H9 (cell line): ENCODE measurements at regions not wholly inside any gene's neighbourhood (a gene's known extent, or its start where the extent isn't known, plus 50 kb on each side); places are given as distances from the start of the nearest gene placed in this dataset.

ENCODE experiments used
- DNase-seq: peaks from one replicate; pipeline ENCODE4 v3.0.0-alpha.2; 2017
- H2AFZ ChIP-seq: one replicate; pipeline ENCODE4 v1.6.1; 2013; ENCODE audit warnings: mild to moderate bottlenecking, low read length, control low read depth, moderate library complexity
- H2AK5ac ChIP-seq: 2 replicates; pipeline ENCODE4 v1.6.1; 2013; ENCODE audit warnings: low read length, control low read depth, mixed read lengths; ENCODE audit not compliant: insufficient read length
- H2BK120ac ChIP-seq: one replicate; pipeline ENCODE4 v1.6.1; 2013; ENCODE audit warnings: low read depth, mild to moderate bottlenecking, low read length, control low read depth, inconsistent platforms; ENCODE audit not compliant: poor library complexity, severe bottlenecking
- H2BK12ac ChIP-seq: 2 replicates; pipeline ENCODE4 v1.6.1; 2013; ENCODE audit warnings: low read length, control low read depth, mixed read lengths, low read depth; ENCODE audit not compliant: insufficient read length
- H2BK15ac ChIP-seq: 2 replicates; pipeline ENCODE4 v1.6.1; 2013; ENCODE audit warnings: low read depth, low read length, control low read depth
- H2BK20ac ChIP-seq: one replicate; pipeline ENCODE4 v1.6.1; 2013; ENCODE audit warnings: low read depth, mild to moderate bottlenecking, low read length, control low read depth, inconsistent platforms; ENCODE audit not compliant: poor library complexity, severe bottlenecking
- H2BK5ac ChIP-seq: 2 replicates; pipeline ENCODE4 v1.6.1; 2013; ENCODE audit warnings: low read length, control low read depth, mixed read lengths; ENCODE audit not compliant: insufficient read length
- H3K14ac ChIP-seq: 2 replicates; pipeline ENCODE4 v1.6.1; 2013; ENCODE audit warnings: low read length, control low read depth; ENCODE audit not compliant: insufficient read depth
- H3K18ac ChIP-seq: 2 replicates; pipeline ENCODE4 v1.6.1; 2013; ENCODE audit warnings: low read depth, mild to moderate bottlenecking, mixed read lengths, low read length, control low read depth; ENCODE audit not compliant: insufficient read length
- H3K23ac ChIP-seq: 2 replicates; pipeline ENCODE4 v1.6.1; 2013; ENCODE audit warnings: low read length, control low read depth, mixed read lengths, low read depth; ENCODE audit not compliant: insufficient read length
- H3K23me2 ChIP-seq: 2 replicates; pipeline ENCODE4 v1.6.1; 2013; ENCODE audit warnings: low read depth, mild to moderate bottlenecking, mixed read lengths, low read length, control low read depth; ENCODE audit not compliant: insufficient read length, poor library complexity, severe bottlenecking
- H3K27ac ChIP-seq: 2 replicates; pipeline ENCODE4 v1.5.1; 2013; ENCODE audit warnings: low read length, control low read depth, mixed read lengths, low read depth; ENCODE audit not compliant: insufficient read length
- H3K27me3 ChIP-seq: 2 replicates; pipeline ENCODE4 v1.6.1; 2013; ENCODE audit warnings: low read length, control low read depth, inconsistent platforms; ENCODE audit not compliant: insufficient read depth
- H3K4ac ChIP-seq: 2 replicates; pipeline ENCODE4 v1.6.1; 2013; ENCODE audit warnings: low read depth, mild to moderate bottlenecking, control low read depth, inconsistent platforms, low read length, moderate library complexity
- H3K4me1 ChIP-seq: 2 replicates; pipeline ENCODE4 v1.6.1; 2013; ENCODE audit warnings: low read length, control low read depth, inconsistent platforms; ENCODE audit not compliant: insufficient read depth
- H3K4me2 ChIP-seq: 2 replicates; pipeline ENCODE4 v1.6.1; 2013; ENCODE audit warnings: low read length, control low read depth, mixed read lengths; ENCODE audit not compliant: insufficient read length, insufficient read depth
- H3K56ac ChIP-seq: 2 replicates; pipeline ENCODE4 v1.6.1; 2013; ENCODE audit warnings: low read depth, mild to moderate bottlenecking, mixed read lengths, low read length, control low read depth; ENCODE audit not compliant: insufficient read length
- H3K79me1 ChIP-seq: 2 replicates; pipeline ENCODE4 v1.6.1; 2013; ENCODE audit warnings: low read depth, mild to moderate bottlenecking, moderate library complexity, low read length, control low read depth, inconsistent platforms; ENCODE audit not compliant: insufficient read depth, poor library complexity, severe bottlenecking
- H3K79me2 ChIP-seq: 2 replicates; pipeline ENCODE4 v1.6.1; 2013; ENCODE audit warnings: low read length, control low read depth, inconsistent platforms; ENCODE audit not compliant: insufficient read depth
- H3K9ac ChIP-seq: 2 replicates; pipeline ENCODE4 v1.6.1; 2013; ENCODE audit warnings: low read length, control low read depth, mixed read lengths; ENCODE audit not compliant: insufficient read length; ENCODE audit errors: extremely low read depth
- H3K9me3 ChIP-seq: one replicate; pipeline ENCODE4 v1.6.1; 2013; ENCODE audit warnings: low read depth, low read length, inconsistent platforms; ENCODE audit not compliant: control insufficient read depth
- H3T11ph ChIP-seq: one replicate; pipeline ENCODE4 v1.6.1; 2013; ENCODE audit warnings: mild to moderate bottlenecking, low read length, control low read depth, inconsistent platforms
- H4K20me1 ChIP-seq: one replicate; pipeline ENCODE4 v1.6.1; 2013; ENCODE audit not compliant: control insufficient read depth, insufficient read length, insufficient read depth
- H4K5ac ChIP-seq: 2 replicates; pipeline ENCODE4 v1.6.1; 2013; ENCODE audit warnings: low read depth, mild to moderate bottlenecking, mixed read lengths, low read length, control low read depth; ENCODE audit not compliant: insufficient read length
- H4K8ac ChIP-seq: replicated peaks from 2 replicates; pipeline ENCODE4 v1.6.1; 2013; ENCODE audit warnings: low read length, control low read depth, mixed read lengths, low read depth; ENCODE audit not compliant: insufficient read length
- H4K91ac ChIP-seq: 2 replicates; pipeline ENCODE4 v1.6.1; 2013; ENCODE audit warnings: low read depth, mild to moderate bottlenecking, moderate library complexity, mixed read lengths, low read length, control low read depth; ENCODE audit not compliant: insufficient read length
- H3K27ac Mint-ChIP-seq, 3 experiments: 2 replicates in 2 of 3; 3 replicates in 1 of 3; pipeline ENCODE4 v1.8.0; 2020 to 2021; ENCODE audit warnings: mixed read lengths in 3 of 3, mild to moderate bottlenecking in 1 of 3, moderate library complexity in 1 of 3
- H3K27me3 Mint-ChIP-seq: 2 replicates; pipeline ENCODE4 v1.8.0; 2021; ENCODE audit warnings: low read depth, mild to moderate bottlenecking, moderate library complexity, mixed read lengths
- H3K36me3 Mint-ChIP-seq, 3 experiments: 2 replicates in 2 of 3; 3 replicates in 1 of 3; pipeline ENCODE4 v1.8.0; 2020 to 2021; ENCODE audit warnings: low read depth in 3 of 3, mixed read lengths in 3 of 3; ENCODE audit not compliant: insufficient read depth in 1 of 3
- H3K4me1 Mint-ChIP-seq, 2 experiments: 2 replicates each; pipeline ENCODE4 v1.8.0; 2020; ENCODE audit warnings: mixed read lengths in 2 of 2
- H3K4me3 Mint-ChIP-seq, 2 experiments: 2 replicates in 1 of 2; 3 replicates in 1 of 2; pipeline ENCODE4 v1.8.0; 2020 to 2021; ENCODE audit warnings: mild to moderate bottlenecking in 2 of 2, mixed read lengths in 2 of 2, moderate library complexity in 1 of 2
- H3K9me3 Mint-ChIP-seq, 2 experiments: 2 replicates in 1 of 2; 3 replicates in 1 of 2; pipeline ENCODE4 v1.8.0; 2020; ENCODE audit warnings: mild to moderate bottlenecking in 2 of 2, mixed read lengths in 2 of 2, moderate library complexity in 1 of 2
- WGBS: extraction: QIAGEN DNeasy Blood & Tissue Kit; methylation state at CpG from one replicate; pipeline ENCODE4 v1.1.7; 2013; ENCODE audit warnings: missing lambda C conversion rate, low lambda C conversion rate, mixed read lengths; ENCODE audit not compliant: insufficient read length; ENCODE audit errors: extremely low coverage; 5-methylcytosine and 5-hydroxymethylcytosine counted together
- TF ChIP-seq, protein P1 (sequence below): fragments of 200-600 bp; sonication (generic); conservative IDR thresholded peaks from 3 replicates; pipeline ENCODE4 v1.8.0; 2021; ENCODE audit warnings: antibody characterized with exemption, mild to moderate bottlenecking

DNA sequence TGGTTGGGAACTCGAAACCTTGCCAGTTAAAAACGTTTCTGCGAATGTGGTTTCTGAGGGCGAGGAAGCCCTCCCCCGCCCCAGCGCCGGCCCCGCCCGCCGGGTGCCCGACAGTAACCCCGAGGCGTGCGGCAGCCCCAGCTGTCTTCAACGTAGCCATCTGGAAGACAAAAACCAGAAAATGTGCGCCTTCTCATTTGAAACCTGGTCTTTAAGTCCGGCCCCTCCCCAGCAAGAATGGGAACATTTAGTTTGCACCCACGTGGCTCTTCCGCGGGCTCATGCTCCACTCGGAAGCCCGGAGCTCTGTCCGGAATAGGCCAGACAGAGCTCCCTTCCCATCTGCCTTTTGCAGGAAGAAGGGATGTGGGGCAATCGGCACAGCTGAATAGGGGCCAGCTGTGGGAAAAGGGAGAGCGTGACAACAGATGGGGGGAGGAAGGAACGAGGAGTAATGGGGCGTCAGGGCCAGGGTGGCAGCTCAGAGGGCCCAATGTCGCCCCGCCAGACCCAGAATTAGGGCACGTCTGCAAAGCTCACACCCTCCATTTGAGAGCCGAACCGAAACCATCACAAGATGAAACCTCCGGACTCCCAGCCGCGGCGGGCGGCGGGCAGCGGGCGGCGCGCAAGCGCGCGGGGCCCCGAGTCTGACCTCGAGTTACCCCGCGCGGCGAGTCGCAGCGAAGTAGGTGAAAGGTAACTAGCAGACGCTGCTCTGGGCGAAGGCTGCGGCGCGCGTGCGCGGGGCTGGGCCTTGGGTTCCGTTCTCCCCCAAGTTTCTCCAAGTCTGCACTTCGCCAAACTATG, 63.4 kb upstream of the ABCA1 start:
- peak overlapping the region; percentile 86 for H3K14ac ChIP-seq
- H3K4me1 ChIP-seq = peaks cover 8% of the 10 kb centered on the region; the same call in 1 of the 2 replicates
- H3K79me1 ChIP-seq = no peaks in the 10 kb centered on the region
- H3K23me2 ChIP-seq = peaks cover 13% of the 10 kb centered on the region
- H3K23ac ChIP-seq = no peak overlapping the region
- H3K56ac ChIP-seq = no peak overlapping the region
- H3K27me3 ChIP-seq = peaks cover 13% of the 10 kb centered on the region; the same call in 1 of the 2 replicates
- no peak overlapping the region for H4K91ac ChIP-seq
- H3T11ph ChIP-seq = no peak overlapping the region
- H3K18ac ChIP-seq = peak overlapping the region; percentile 83
- Mint-ChIP-seq H3K4me3 (peak overlapping the region; percentile 81), H3K9me3 (peaks cover 4 to 7% of the 10 kb centered on the region in 2 experiments; a peak in 2 of 5 replicates), H3K27ac (peak overlapping the region; percentile 87 to 97 (median 97); a peak in 6 of 7 replicates), H3K27me3 (peaks cover 46% of the 10 kb centered on the region), H3K36me3 (0 out of 7 replicates have a peak, but pooled peaks cover 0 to 1% (median 0%) of the 10 kb centered on the region in 3 experiments), H3K4me1 (peaks cover 49 to 56% of the 10 kb centered on the region in 2 experiments)
- no peak overlapping the region for H2AK5ac ChIP-seq
- DNase-seq = peak; percentile 81
- peak overlapping the region; percentile 91 for H3K4me2 ChIP-seq
- TF ChIP-seq, protein P1, sequence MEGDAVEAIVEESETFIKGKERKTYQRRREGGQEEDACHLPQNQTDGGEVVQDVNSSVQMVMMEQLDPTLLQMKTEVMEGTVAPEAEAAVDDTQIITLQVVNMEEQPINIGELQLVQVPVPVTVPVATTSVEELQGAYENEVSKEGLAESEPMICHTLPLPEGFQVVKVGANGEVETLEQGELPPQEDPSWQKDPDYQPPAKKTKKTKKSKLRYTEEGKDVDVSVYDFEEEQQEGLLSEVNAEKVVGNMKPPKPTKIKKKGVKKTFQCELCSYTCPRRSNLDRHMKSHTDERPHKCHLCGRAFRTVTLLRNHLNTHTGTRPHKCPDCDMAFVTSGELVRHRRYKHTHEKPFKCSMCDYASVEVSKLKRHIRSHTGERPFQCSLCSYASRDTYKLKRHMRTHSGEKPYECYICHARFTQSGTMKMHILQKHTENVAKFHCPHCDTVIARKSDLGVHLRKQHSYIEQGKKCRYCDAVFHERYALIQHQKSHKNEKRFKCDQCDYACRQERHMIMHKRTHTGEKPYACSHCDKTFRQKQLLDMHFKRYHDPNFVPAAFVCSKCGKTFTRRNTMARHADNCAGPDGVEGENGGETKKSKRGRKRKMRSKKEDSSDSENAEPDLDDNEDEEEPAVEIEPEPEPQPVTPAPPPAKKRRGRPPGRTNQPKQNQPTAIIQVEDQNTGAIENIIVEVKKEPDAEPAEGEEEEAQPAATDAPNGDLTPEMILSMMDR = no peak
- H3K9ac ChIP-seq = peak overlapping the region; percentile 11
- H2AFZ ChIP-seq = no peak overlapping the region
- no peak overlapping the region for H2BK120ac ChIP-seq
- H2BK20ac ChIP-seq = no peak overlapping the region
- H4K5ac ChIP-seq = no peak overlapping the region
- H2BK15ac ChIP-seq = no peak overlapping the region
- H3K9me3 ChIP-seq = no peaks in the 10 kb centered on the region
- H4K20me1 ChIP-seq = no peaks in the 10 kb centered on the region
- no peak overlapping the region for H2BK12ac ChIP-seq
- no CpG with 5 or more reads among the region's 63 CpGs for WGBS
- no peak overlapping the region for H4K8ac ChIP-seq
- H3K4ac ChIP-seq = no peak overlapping the region
- no peaks in the 10 kb centered on the region for H3K79me2 ChIP-seq
- no peak overlapping the region for H2BK5ac ChIP-seq
- no peak overlapping the region for H3K27ac ChIP-seq
